BJ (cell line): ENCODE measurements at regions not wholly inside any gene's neighbourhood (a gene's known extent, or its start where the extent isn't known, plus 50 kb on each side); places are given as distances from the start of the nearest gene placed in this dataset.

ENCODE experiments used
- CTCF ChIA-PET: fragments of 350-600 bp; formaldehyde crosslinking; extraction: SDS; loops from one replicate; lab custom pipeline; 2021; ENCODE audit warnings: antibody characterized with exemption, inconsistent platforms; lab: Yijun Ruan, JAX
- POLR2A ChIA-PET: fragments of 300-600 bp; sonication (Branson Sonifier 250); formaldehyde crosslinking; extraction: SDS; loops from one replicate; lab custom pipeline; 2021; ENCODE audit warnings: antibody characterized with exemption; lab: Charles Lee
- DNase-seq: peaks from one replicate; pipeline ENCODE4 v3.0.0-alpha.2; 2011; ENCODE audit warnings: low read depth
- H3K27me3 ChIP-seq: 2 replicates; pipeline ENCODE4 v1.6.0; 2011; ENCODE audit warnings: low read length; ENCODE audit not compliant: control insufficient read depth, insufficient read depth
- H3K36me3 ChIP-seq: 2 replicates; pipeline ENCODE4 v1.5.1; 2011; ENCODE audit warnings: low read length; ENCODE audit not compliant: control insufficient read depth, insufficient read depth
- H3K4me3 ChIP-seq: 2 replicates; pipeline ENCODE4 v1.5.1; 2011; ENCODE audit warnings: low read depth, mild to moderate bottlenecking, control low read depth, low read length
- CTCF ChIP-seq: IDR thresholded peaks from 2 replicates; pipeline ENCODE4 v1.5.1; 2011; ENCODE audit warnings: low read depth, mild to moderate bottlenecking, control low read depth, inconsistent platforms, low read length, moderate library complexity; ENCODE audit not compliant: insufficient read depth

GRCh38 chr1:82486468-82486867, 685.7 kb downstream of the ADGRL2 start:
- Histone ChIP-seq H3K27me3 (no peaks in the 10 kb centered on the region), H3K4me3 (no peak overlapping the region), H3K36me3 (no peaks in the 10 kb centered on the region)
- DNase-seq = no peak
- ChIA-PET CTCF (no interaction called here), POLR2A (no interaction called here)
- no peak for TF ChIP-seq CTCF

GRCh38 chr1:82485591-82486369, 685.0 kb downstream of the ADGRL2 start:
- TF ChIP-seq CTCF = no peak
- CTCF ChIA-PET = no interaction called here
- H3K27me3 ChIP-seq = no peaks in the 10 kb centered on the region
- POLR2A ChIA-PET = no interaction called here
- H3K4me3 ChIP-seq = no peak overlapping the region
- no peak for DNase-seq
- H3K36me3 ChIP-seq = no peaks in the 10 kb centered on the region

- no peak for DNase-seq
- Histone ChIP-seq H3K4me3 (no peak overlapping the region), H3K27me3 (no peaks in the 10 kb centered on the region), H3K36me3 (no peaks in the 10 kb centered on the region)
- ChIA-PET POLR2A (no interaction called here), CTCF (no interaction called here)
- TF ChIP-seq CTCF = no peak
Observed at GRCh38 chr1:82483146-82483545, 682.4 kb downstream of the ADGRL2 start.

GRCh38 chr1:82478916-82479315, 678.2 kb downstream of the ADGRL2 start:
- TF ChIP-seq CTCF = no peak
- no peak for DNase-seq
- no peak overlapping the region for H3K4me3 ChIP-seq
- no peaks in the 10 kb centered on the region for H3K36me3 ChIP-seq
- POLR2A ChIA-PET = no interaction called here
- no peaks in the 10 kb centered on the region for H3K27me3 ChIP-seq
- CTCF ChIA-PET = no interaction called here

GRCh38 chr1:82472489-82473131, 671.9 kb downstream of the ADGRL2 start:
- no peak overlapping the region for H3K4me3 ChIP-seq
- ChIA-PET POLR2A (no interaction called here), CTCF (no interaction called here)
- no peak for DNase-seq
- no peaks in the 10 kb centered on the region for H3K27me3 ChIP-seq
- no peak for TF ChIP-seq CTCF
- no peaks in the 10 kb centered on the region for H3K36me3 ChIP-seq
